Psoas muscle (tissue), 7 donors: ENCODE measurements at regions not wholly inside any gene's neighbourhood (a gene's known extent, or its start where the extent isn't known, plus 50 kb on each side); places are given as distances from the start of the nearest gene placed in this dataset.

Experiments used
- ATAC-seq, 4 donors: fragments of 200-7000 bp; cut with Tn5 transposase; one replicate each; pipeline ENCODE4 v1.9.1; 2020; ENCODE audit warnings: moderate library complexity in 3 of 4, mild to moderate bottlenecking in 2 of 4
- DNase-seq, 2 donors: peaks; one replicate each; pipeline ENCODE4 v3.0.0-alpha.2; 2020
- H3K27ac ChIP-seq: fragments of 200-600 bp; one replicate; pipeline ENCODE4 v1.8.0; 2022
- H3K27me3 ChIP-seq, 3 donors: fragments of 200-600 bp in 1 of 3; one replicate each; pipeline versions ENCODE4 v1.6.1 to v1.8.0; 2013 to 2022; ENCODE audit warnings: low read length in 2 of 3, mild to moderate bottlenecking in 2 of 3, moderate library complexity in 1 of 3; ENCODE audit not compliant: insufficient read depth in 3 of 3
- H3K36me3 ChIP-seq, 2 donors: fragments of 200-600 bp in 1 of 2; one replicate each; pipeline versions ENCODE4 v1.6.1 to v1.8.0; 2013 to 2022; ENCODE audit warnings: low read depth in 1 of 2, mild to moderate bottlenecking in 1 of 2, moderate library complexity in 1 of 2; ENCODE audit not compliant: insufficient read depth in 1 of 2
- H3K4me1 ChIP-seq: fragments of 200-600 bp; one replicate; pipeline ENCODE4 v1.8.0; 2022
- H3K4me3 ChIP-seq: fragments of 200-600 bp; one replicate; pipeline ENCODE4 v1.8.0; 2022; ENCODE audit warnings: mild to moderate bottlenecking
- H3K9me3 ChIP-seq: fragments of 200-600 bp; one replicate; pipeline ENCODE4 v1.8.0; 2022
- CTCF ChIP-seq: fragments of 200-600 bp; IDR thresholded peaks from one replicate; pipeline ENCODE4 v1.8.0; 2022; ENCODE audit warnings: antibody characterized with exemption
- WGBS, 3 donors: extraction: QIAGEN DNeasy Blood & Tissue Kit; methylation state at CpG; one replicate each; pipeline versions ENCODE4 v1.1.6 to v1.1.7; 2013; 5-methylcytosine and 5-hydroxymethylcytosine counted together
- intact Hi-C, 2 donors: fragments of 100-400 bp; cut with DNase I; formaldehyde crosslinking; loops; one replicate each; pipeline versions ENCODE4 v1.11.0 to v1.14.2; 2022
- donor health status: healthy with polysubstance abuse.
- donor health status: DM: no; HTN: no; CAD: no; lungs with moderate emphysema.
- donor health status: Bipolar disorder and iron deficiency.
- donor health status: healthy.
- donor health status: DM: yes; HTN: yes; CAD: no.
- donor health status: DM: no; HTN: no; CAD: no.
- donor health status: DM: yes; HTN: yes; CAD: no.

DNA sequence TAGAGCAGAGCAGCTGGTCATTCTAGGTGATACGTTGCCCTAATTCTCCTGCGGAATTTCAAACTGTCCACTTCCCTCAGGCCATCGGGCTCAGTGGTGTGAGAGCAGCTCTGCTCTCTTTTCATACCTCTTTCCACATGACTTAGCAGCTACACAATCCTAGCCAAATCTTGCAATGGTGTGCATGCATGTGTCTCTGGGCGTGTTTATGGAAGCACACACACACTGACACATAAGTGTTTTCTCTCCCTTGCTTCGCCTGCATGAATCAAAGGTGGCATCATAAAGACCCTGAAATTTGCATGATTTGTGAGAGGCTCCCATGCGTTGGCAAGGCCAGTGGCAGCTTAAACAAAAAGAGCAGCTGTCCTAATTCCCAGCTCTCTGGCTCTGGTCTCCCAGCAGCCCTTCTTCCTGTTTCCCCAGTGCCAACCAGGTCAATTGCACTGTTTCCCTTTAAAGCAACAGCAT, 1189.5 kb downstream of the GATA3 start:
- no peak overlapping the region for H3K4me3 ChIP-seq
- no peak for ATAC-seq
- 16 to 26% (median 24%) methylated on average over 6 of the region's 6 CpGs for WGBS, 3 donors
- no peaks in the 10 kb centered on the region for H3K9me3 ChIP-seq
- intact Hi-C loops, result no loop called here
- no peaks in the 10 kb centered on the region for H3K27me3 ChIP-seq
- H3K4me1 ChIP-seq, result no peaks in the 10 kb centered on the region
- no peak for TF ChIP-seq CTCF
- no peak overlapping the region for H3K27ac ChIP-seq
- no peaks in the 10 kb centered on the region for H3K36me3 ChIP-seq
- DNase-seq, result no peak

DNA sequence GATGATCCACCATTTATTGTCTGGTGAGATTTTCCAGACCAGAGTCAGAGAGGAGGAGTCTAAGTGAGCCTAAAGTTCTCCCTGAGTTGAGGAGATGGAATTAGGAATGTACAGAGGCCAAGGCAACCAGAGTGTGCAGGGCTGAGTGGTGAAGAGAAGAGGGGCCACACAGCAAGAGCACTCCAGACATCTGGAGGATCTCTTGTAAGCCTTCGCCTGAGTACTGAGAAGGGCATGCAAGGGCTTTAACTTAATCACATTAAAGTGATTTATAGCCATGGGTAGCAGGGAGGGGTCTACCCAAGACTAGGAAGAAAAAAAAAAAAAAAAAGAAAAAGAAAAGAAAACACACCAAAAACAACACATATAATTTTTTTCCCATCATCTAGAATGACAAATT, 1190.4 kb downstream of the GATA3 start:
- H3K4me3 ChIP-seq, result no peak overlapping the region
- 48 to 58% (median 56%) methylated on average over 1 of the region's 1 CpG for WGBS, 3 donors
- no peak for TF ChIP-seq CTCF
- no peaks in the 10 kb centered on the region for H3K4me1 ChIP-seq
- DNase-seq, result no peak
- no peak for ATAC-seq
- intact Hi-C loops, result no loop called here
- H3K27me3 ChIP-seq, result no peaks in the 10 kb centered on the region
- H3K9me3 ChIP-seq, result no peaks in the 10 kb centered on the region
- H3K36me3 ChIP-seq, result no peaks in the 10 kb centered on the region
- H3K27ac ChIP-seq, result no peak overlapping the region

DNA sequence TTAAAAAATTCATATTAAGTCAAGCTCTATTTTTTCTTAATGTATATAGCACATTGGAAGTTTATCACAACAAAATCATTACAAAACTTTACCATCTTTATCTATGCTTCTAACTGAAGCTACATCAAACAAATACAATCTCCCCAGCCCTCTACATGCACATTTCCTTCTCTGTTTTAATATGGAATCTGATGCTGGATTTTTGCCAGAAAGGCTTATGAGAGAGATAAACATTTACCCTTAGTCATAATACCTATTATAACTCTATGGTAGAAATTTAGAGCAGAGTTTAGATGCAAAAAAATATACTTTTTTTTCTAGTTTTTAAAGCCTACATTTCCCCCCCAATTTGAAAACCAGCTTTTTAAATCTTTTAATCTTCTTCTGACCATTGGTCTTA, 1198.6 kb downstream of the GATA3 start:
- Histone ChIP-seq H3K36me3 (no peaks in the 10 kb centered on the region), H3K4me3 (no peak overlapping the region), H3K27ac (no peak overlapping the region), H3K9me3 (no peaks in the 10 kb centered on the region), H3K4me1 (no peaks in the 10 kb centered on the region), H3K27me3 (peaks cover 0 to 6% (median 0%) of the 10 kb centered on the region in 3 donors)
- ATAC-seq (no peak), DNase-seq (no peak)
- TF ChIP-seq CTCF, result no peak
- intact Hi-C loops, result no loop called here

GRCh38 chr10:9254353-9254752, 1199.9 kb downstream of the GATA3 start:
- intact Hi-C loops, result no loop called here
- Histone ChIP-seq H3K4me3 (no peak overlapping the region), H3K9me3 (no peaks in the 10 kb centered on the region), H3K36me3 (no peaks in the 10 kb centered on the region), H3K4me1 (no peaks in the 10 kb centered on the region), H3K27me3 (peaks cover 0 to 6% (median 0%) of the 10 kb centered on the region in 3 donors), H3K27ac (no peak overlapping the region)
- 44 to 58% (median 45%) methylated on average over 2 of the region's 2 CpGs for WGBS, 3 donors
- ATAC-seq (no peak), DNase-seq (no peak)
- TF ChIP-seq CTCF, result no peak

DNA sequence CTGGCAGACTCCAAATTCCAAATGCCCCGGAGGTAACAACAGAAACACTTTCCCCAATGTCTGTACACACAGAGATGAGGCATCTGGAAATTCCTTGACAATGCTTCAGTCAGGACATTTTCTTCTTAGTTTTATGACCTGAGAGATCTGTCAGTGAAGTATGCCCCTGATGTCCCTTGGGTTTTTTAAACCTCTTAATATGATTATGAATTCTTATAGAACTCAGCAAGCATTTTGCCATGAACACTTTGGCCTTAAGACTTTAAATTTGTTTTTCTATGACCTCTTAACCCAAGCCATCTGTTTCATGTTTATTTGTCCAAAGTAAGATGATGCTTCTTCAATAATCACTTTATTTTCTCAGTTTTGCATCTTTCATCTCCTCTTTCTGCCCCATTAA, 1206.2 kb downstream of the GATA3 start:
- DNase-seq (no peak), ATAC-seq (no peak)
- WGBS, 3 donors, result 45 to 72% (median 62%) methylated on average over 1 of the region's 1 CpG
- Histone ChIP-seq H3K4me3 (no peak overlapping the region), H3K36me3 (no peaks in the 10 kb centered on the region), H3K27ac (no peak overlapping the region), H3K27me3 (peaks cover 0 to 6% (median 0%) of the 10 kb centered on the region in 3 donors), H3K4me1 (no peaks in the 10 kb centered on the region), H3K9me3 (no peaks in the 10 kb centered on the region)
- intact Hi-C loops, result no loop called here
- no peak for TF ChIP-seq CTCF
